ENCODE measurements at regions not wholly inside any gene's neighbourhood (a gene's known extent, or its start where the extent isn't known, plus 50 kb on each side); places are given as distances from the start of the nearest gene placed in this dataset.

- DNase-seq (ENCODE audit: low read depth): no peak
Observed at GRCh38 chr5:178808886-178809285, 50.9 kb upstream of the ZNF354B start.

- no peak for DNase-seq (ENCODE audit: low read depth)
Observed at GRCh38 chr5:178801021-178801420, 58.7 kb upstream of the ZNF354B start.

- DNase-seq (ENCODE audit: low read depth): no peak
Observed at GRCh38 chr5:178797546-178798440, 62.0 kb upstream of the ZNF354B start.

GRCh38 chr5:178797101-178797521 lies 62.6 kb upstream of the ZNF354B start:
- DNase-seq (ENCODE audit: low read depth): no peak

- no peak for DNase-seq (ENCODE audit: low read depth)
Observed at GRCh38 chr5:178796165-178796945, 63.4 kb upstream of the ZNF354B start.

- no peak for DNase-seq (ENCODE audit: low read depth)
Observed at GRCh38 chr5:178794433-178794832, 64.0 kb upstream of the ZNF354A start.

- DNase-seq (ENCODE audit: low read depth): no peak
Observed at GRCh38 chr5:178793696-178794095, 63.2 kb upstream of the ZNF354A start.

- DNase-seq (ENCODE audit: low read depth): peak; percentile 59
Observed at GRCh38 chr5:178793151-178793550, 62.7 kb upstream of the ZNF354A start.

- DNase-seq (ENCODE audit: low read depth): no peak
Observed at GRCh38 chr5:178791976-178792375, 61.5 kb upstream of the ZNF354A start.

GRCh38 chr5:178790371-178790770 lies 59.9 kb upstream of the ZNF354A start:
- no peak for DNase-seq (ENCODE audit: low read depth)

- DNase-seq (ENCODE audit: low read depth): no peak
Observed at GRCh38 chr5:178788381-178789085, 58.1 kb upstream of the ZNF354A start.

- DNase-seq (ENCODE audit: low read depth): no peak
Observed at GRCh38 chr5:178787889-178788288, 57.4 kb upstream of the ZNF354A start.

- DNase-seq (ENCODE audit: low read depth): peak; percentile 93
Observed at GRCh38 chr5:178786859-178787499, 56.5 kb upstream of the ZNF354A start.

- DNase-seq (ENCODE audit: low read depth): peak; percentile 11
Observed at GRCh38 chr5:178786417-178786816, 56.0 kb upstream of the ZNF354A start.

- DNase-seq (ENCODE audit: low read depth): peak; percentile 94
Observed at GRCh38 chr5:178785999-178786398, 55.5 kb upstream of the ZNF354A start.

GRCh38 chr5:178784391-178784790 lies 53.9 kb upstream of the ZNF354A start:
- peak; percentile 53 for DNase-seq (ENCODE audit: low read depth)

- DNase-seq (ENCODE audit: low read depth): no peak
Observed at GRCh38 chr5:178781936-178782335, 51.5 kb upstream of the ZNF354A start.

- no peak for DNase-seq (ENCODE audit: low read depth)
Observed at GRCh38 chr5:178780581-178781498, 50.4 kb upstream of the ZNF354A start.

All from Daoy (cell line).